Left forelimb (tissue), 1 donor: ENCODE measurements at regions not wholly inside any gene's neighbourhood (a gene's known extent, or its start where the extent isn't known, plus 50 kb on each side); places are given as distances from the start of the nearest gene placed in this dataset.

Experiments
- DNase-seq: peaks from one replicate; pipeline ENCODE4 v3.0.0-alpha.2; 2018; ENCODE audit warnings: low spot score

- DNase-seq: peak; percentile 64
These were observed 289.8 kb upstream of the RTL1 start for GRCh38 chr14:101193106-101193844.

GRCh38 chr14:101193845-101194372 lies 290.4 kb upstream of the RTL1 start:
- DNase-seq: no peak

- DNase-seq: peak; percentile 56
These were observed 291.1 kb upstream of the RTL1 start for GRCh38 chr14:101194373-101195308.

- DNase-seq: peak; percentile 65
These were observed 291.9 kb upstream of the RTL1 start for GRCh38 chr14:101195309-101195901.

GRCh38 chr14:101196051-101196712 lies 292.7 kb upstream of the RTL1 start:
- peak; percentile 4 for DNase-seq

- DNase-seq: peak; percentile 47
These were observed 293.5 kb upstream of the RTL1 start for GRCh38 chr14:101196795-101197590.

- peak; percentile 46 for DNase-seq
These were observed 294.3 kb upstream of the RTL1 start for GRCh38 chr14:101197595-101198397.

GRCh38 chr14:101198398-101199027 lies 295.0 kb upstream of the RTL1 start:
- peak; percentile 45 for DNase-seq

- peak; percentile 38 for DNase-seq
These were observed 295.7 kb upstream of the RTL1 start for GRCh38 chr14:101199028-101199770.

GRCh38 chr14:101200008-101200649 lies 296.6 kb upstream of the RTL1 start:
- peak; percentile 28 for DNase-seq

GRCh38 chr14:101200650-101201516 lies 297.4 kb upstream of the RTL1 start:
- peak; percentile 40 for DNase-seq

GRCh38 chr14:101201535-101202151 lies 298.1 kb upstream of the RTL1 start:
- DNase-seq: peak; percentile 52

- peak; percentile 33 for DNase-seq
These were observed 299.3 kb upstream of the RTL1 start for GRCh38 chr14:101202627-101203404.

- no peak for DNase-seq
These were observed 303.0 kb upstream of the RTL1 start for GRCh38 chr14:101206556-101206955.

GRCh38 chr14:101207041-101207440 lies 303.5 kb upstream of the RTL1 start:
- no peak for DNase-seq

GRCh38 chr14:101207897-101208296 lies 304.4 kb upstream of the RTL1 start:
- no peak for DNase-seq
